ENCODE measurements at regions not wholly inside any gene's neighbourhood (a gene's known extent, or its start where the extent isn't known, plus 50 kb on each side); places are given as distances from the start of the nearest gene placed in this dataset.

GRCh38 chr2:160884056-160884455 is 276.2 kb upstream of the TANK start:
- no peak for DNase-seq

GRCh38 chr2:160889439-160890170 is 270.6 kb upstream of the TANK start:
- DNase-seq, result no peak

- no peak for DNase-seq
Observed at GRCh38 chr2:160890667-160891352, 269.4 kb upstream of the TANK start.

GRCh38 chr2:160891353-160891740 is 268.9 kb upstream of the TANK start:
- DNase-seq, result no peak

- no peak for DNase-seq
Observed at GRCh38 chr2:160892204-160892603, 268.0 kb upstream of the TANK start.

GRCh38 chr2:160893581-160893980 is 266.6 kb upstream of the TANK start:
- no peak for DNase-seq

GRCh38 chr2:160898581-160899307 is 261.5 kb upstream of the TANK start:
- DNase-seq, result no peak

- DNase-seq, result no peak
Observed at GRCh38 chr2:160901613-160902012, 258.6 kb upstream of the TANK start.

- DNase-seq, result no peak
Observed at GRCh38 chr2:160905862-160906261, 254.4 kb upstream of the TANK start.

- DNase-seq, result no peak
Observed at GRCh38 chr2:160906878-160907277, 253.3 kb upstream of the TANK start.

GRCh38 chr2:160907738-160908137 is 252.5 kb upstream of the TANK start:
- DNase-seq, result no peak

- no peak for DNase-seq
Observed at GRCh38 chr2:160908157-160908556, 252.1 kb upstream of the TANK start.

- DNase-seq, result no peak
Observed at GRCh38 chr2:160909781-160910242, 250.4 kb upstream of the TANK start.

- no peak for DNase-seq
Observed at GRCh38 chr2:160910681-160911080, 249.5 kb upstream of the TANK start.

- no peak for DNase-seq
Observed at GRCh38 chr2:160911258-160911657, 249.0 kb upstream of the TANK start.

GRCh38 chr2:160912276-160912675 is 248.0 kb upstream of the TANK start:
- no peak for DNase-seq

- DNase-seq, result no peak
Observed at GRCh38 chr2:160913323-160913722, 246.9 kb upstream of the TANK start.

- no peak for DNase-seq
Observed at GRCh38 chr2:160914217-160914616, 246.0 kb upstream of the TANK start.

GRCh38 chr2:160916300-160916699 is 243.9 kb upstream of the TANK start:
- no peak for DNase-seq

- no peak for DNase-seq
Observed at GRCh38 chr2:160917850-160918249, 242.4 kb upstream of the TANK start.

GRCh38 chr2:160918258-160918657 is 242.0 kb upstream of the TANK start:
- no peak for DNase-seq

- peak; percentile 27 to 32 for DNase-seq
Observed at GRCh38 chr2:160918906-160919503, 241.2 kb upstream of the TANK start.

- no peak for DNase-seq
Observed at GRCh38 chr2:160920061-160920460, 240.2 kb upstream of the TANK start.

All from CD4-positive, alpha-beta T cell treated with Interferon alpha-2 for 1 hour (primary cell).